ENCODE measurements at regions not wholly inside any gene's neighbourhood (a gene's known extent, or its start where the extent isn't known, plus 50 kb on each side); places are given as distances from the start of the nearest gene placed in this dataset.

- H3K4me3 ChIP-seq (ENCODE audit: low read depth, low read length): no peak overlapping the region
These were observed 204.1 kb downstream of the BCL11B start for GRCh38 chr14:99067927-99068326.

- no peak overlapping the region for H3K4me3 ChIP-seq (ENCODE audit: low read depth, low read length)
These were observed 202.1 kb downstream of the BCL11B start for GRCh38 chr14:99069946-99070345.

GRCh38 chr14:99072433-99072832 lies 199.6 kb downstream of the BCL11B start:
- no peak overlapping the region for H3K4me3 ChIP-seq (ENCODE audit: low read depth, low read length)

- no peak overlapping the region for H3K4me3 ChIP-seq (ENCODE audit: low read depth, low read length)
These were observed 199.0 kb downstream of the BCL11B start for GRCh38 chr14:99072956-99073355.

GRCh38 chr14:99073431-99073830 lies 198.6 kb downstream of the BCL11B start:
- no peak overlapping the region for H3K4me3 ChIP-seq (ENCODE audit: low read depth, low read length)

GRCh38 chr14:99075061-99075460 lies 196.9 kb downstream of the BCL11B start:
- no peak overlapping the region for H3K4me3 ChIP-seq (ENCODE audit: low read depth, low read length)

GRCh38 chr14:99075771-99076375 lies 196.1 kb downstream of the BCL11B start:
- H3K4me3 ChIP-seq (ENCODE audit: low read depth, low read length): no peak overlapping the region

- H3K4me3 ChIP-seq (ENCODE audit: low read depth, low read length): no peak overlapping the region
These were observed 194.7 kb downstream of the BCL11B start for GRCh38 chr14:99077076-99077843.

- no peak overlapping the region for H3K4me3 ChIP-seq (ENCODE audit: low read depth, low read length)
These were observed 194.2 kb downstream of the BCL11B start for GRCh38 chr14:99077844-99078236.

- no peak overlapping the region for H3K4me3 ChIP-seq (ENCODE audit: low read depth, low read length)
These were observed 193.6 kb downstream of the BCL11B start for GRCh38 chr14:99078426-99078825.

- H3K4me3 ChIP-seq (ENCODE audit: low read depth, low read length): no peak overlapping the region
These were observed 192.8 kb downstream of the BCL11B start for GRCh38 chr14:99079061-99079727.

GRCh38 chr14:99080306-99080705 lies 191.7 kb downstream of the BCL11B start:
- H3K4me3 ChIP-seq (ENCODE audit: low read depth, low read length): no peak overlapping the region

GRCh38 chr14:99081156-99081765 lies 190.7 kb downstream of the BCL11B start:
- H3K4me3 ChIP-seq (ENCODE audit: low read depth, low read length): no peak overlapping the region

GRCh38 chr14:99081880-99082279 lies 190.1 kb downstream of the BCL11B start:
- H3K4me3 ChIP-seq (ENCODE audit: low read depth, low read length): no peak overlapping the region

- H3K4me3 ChIP-seq (ENCODE audit: low read depth, low read length): no peak overlapping the region
These were observed 178.2 kb downstream of the BCL11B start for GRCh38 chr14:99093532-99094517.

GRCh38 chr14:99094901-99095300 lies 177.1 kb downstream of the BCL11B start:
- no peak overlapping the region for H3K4me3 ChIP-seq (ENCODE audit: low read depth, low read length)

GRCh38 chr14:99095369-99095768 lies 176.6 kb downstream of the BCL11B start:
- H3K4me3 ChIP-seq (ENCODE audit: low read depth, low read length): no peak overlapping the region

- H3K4me3 ChIP-seq (ENCODE audit: low read depth, low read length): no peak overlapping the region
These were observed 173.8 kb downstream of the BCL11B start for GRCh38 chr14:99098199-99098598.

GRCh38 chr14:99099051-99099787 lies 172.8 kb downstream of the BCL11B start:
- H3K4me3 ChIP-seq (ENCODE audit: low read depth, low read length): no peak overlapping the region

Data from iPS-11a (cell line).